ENCODE measurements at regions not wholly inside any gene's neighbourhood (a gene's known extent, or its start where the extent isn't known, plus 50 kb on each side); places are given as distances from the start of the nearest gene placed in this dataset.

- no peak for TF ChIP-seq CTCF (IDR thresholded peaks at IDR 0.05)
- DNase-seq (ENCODE audit: low spot score) (no peak), ATAC-seq (ENCODE audit: low FRiP score) (no peak)
Observed at GRCh38 chr15:69712991-69713390, 260.4 kb downstream of the RPLP1 start.

GRCh38 chr15:69713726-69714559 lies 261.3 kb downstream of the RPLP1 start:
- ATAC-seq (ENCODE audit: low FRiP score) (no peak), DNase-seq (ENCODE audit: low spot score) (no peak)
- TF ChIP-seq CTCF (IDR thresholded peaks at IDR 0.05) = no peak

GRCh38 chr15:69715210-69715609 lies 262.6 kb downstream of the RPLP1 start:
- DNase-seq (ENCODE audit: low spot score) = no peak
- ATAC-seq (ENCODE audit: low FRiP score) = no peak
- TF ChIP-seq CTCF (IDR thresholded peaks at IDR 0.05) = no peak

- ATAC-seq (ENCODE audit: low FRiP score) (no peak), DNase-seq (ENCODE audit: low spot score) (no peak)
- no peak for TF ChIP-seq CTCF (IDR thresholded peaks at IDR 0.05)
Observed at GRCh38 chr15:69718436-69718835, 265.8 kb downstream of the RPLP1 start.

- no peak for TF ChIP-seq CTCF (IDR thresholded peaks at IDR 0.05)
- DNase-seq (ENCODE audit: low spot score) (no peak), ATAC-seq (ENCODE audit: low FRiP score) (peak; percentile 41)
Observed at GRCh38 chr15:69718916-69719315, 266.3 kb downstream of the RPLP1 start.

- ATAC-seq (ENCODE audit: low FRiP score) (no peak), DNase-seq (ENCODE audit: low spot score) (no peak)
- TF ChIP-seq CTCF (IDR thresholded peaks at IDR 0.05) = no peak
Observed at GRCh38 chr15:69719527-69720240, 267.1 kb downstream of the RPLP1 start.
